Activated naive CD4-positive, alpha-beta T cell treated with anti-CD3 and anti-CD28 coated beads for 36 hours (primary cell): ENCODE measurements at regions not wholly inside any gene's neighbourhood (a gene's known extent, or its start where the extent isn't known, plus 50 kb on each side); places are given as distances from the start of the nearest gene placed in this dataset.
"Not testable (repeated sequence)": the region's sequence is repeated elsewhere in the genome, so short reads cannot be mapped to it uniquely, and the experiment has no call there.

Source experiments
- CTCF ChIA-PET: fragments of 350-600 bp; sonication (Branson Sonifier 250); formaldehyde crosslinking; loops from one replicate; lab custom pipeline; 2021; ENCODE audit warnings: antibody characterized with exemption; lab: Charles Lee
- DNase-seq: peaks from one replicate; pipeline ENCODE4 v3.0.0-alpha.2; 2020
- H3K27ac Mint-ChIP-seq: one replicate; pipeline ENCODE4 v1.8.0; 2021; ENCODE audit warnings: mild to moderate bottlenecking, mixed read lengths
- H3K27me3 Mint-ChIP-seq: one replicate; pipeline ENCODE4 v1.8.0; 2021; ENCODE audit warnings: low read depth, mixed read lengths
- H3K36me3 Mint-ChIP-seq: one replicate; pipeline ENCODE4 v1.8.0; 2021; ENCODE audit warnings: low read depth, mixed read lengths
- H3K4me1 Mint-ChIP-seq: one replicate; pipeline ENCODE4 v1.8.0; 2021; ENCODE audit warnings: low read depth, mixed read lengths
- H3K4me3 Mint-ChIP-seq: one replicate; pipeline ENCODE4 v1.8.0; 2021; ENCODE audit warnings: mild to moderate bottlenecking, moderate library complexity, mixed read lengths
- H3K9me3 Mint-ChIP-seq: one replicate; pipeline ENCODE4 v1.8.0; 2021; ENCODE audit warnings: mixed read lengths
- intact Hi-C: fragments of 100-400 bp; cut with micrococcal nuclease; formaldehyde crosslinking; loops from one replicate; pipeline ENCODE4 v1.15.1; 2023

- no peaks in the 10 kb centered on the region for H3K9me3 Mint-ChIP-seq
- intact Hi-C loops = no loop called here
- no peaks in the 10 kb centered on the region for H3K27me3 Mint-ChIP-seq
- no peak for DNase-seq
- H3K36me3 Mint-ChIP-seq = no peaks in the 10 kb centered on the region
- no peak overlapping the region for H3K4me3 Mint-ChIP-seq
- no peaks in the 10 kb centered on the region for H3K4me1 Mint-ChIP-seq
- H3K27ac Mint-ChIP-seq = no peak overlapping the region
- CTCF ChIA-PET = no interaction called here
Measured at GRCh38 chr2:41170589-41170988, 718.7 kb upstream of the SLC8A1 start.

DNA sequence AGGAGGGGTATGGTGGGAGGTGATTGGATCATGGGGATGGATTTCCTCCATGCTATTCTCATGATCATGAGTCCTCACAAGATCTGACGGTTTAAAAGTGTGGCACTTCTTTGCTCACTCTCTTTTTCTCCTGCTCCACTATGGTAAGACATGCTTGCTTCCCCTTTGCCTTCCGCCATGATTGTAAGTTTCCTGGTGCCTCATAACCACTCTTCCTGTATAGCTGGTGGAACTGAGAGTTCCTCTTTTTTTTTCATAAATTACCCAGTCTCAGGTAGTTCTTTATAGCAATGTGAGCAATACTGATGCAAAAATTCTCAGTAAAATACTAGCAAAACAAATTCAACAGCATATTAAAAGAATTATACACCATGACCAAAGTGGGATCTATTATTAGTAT, 728.5 kb upstream of the SLC8A1 start:
- H3K4me3 Mint-ChIP-seq = no peak overlapping the region
- no peak for DNase-seq
- H3K4me1 Mint-ChIP-seq = no peaks in the 10 kb centered on the region
- H3K27ac Mint-ChIP-seq = no peak overlapping the region
- no peaks in the 10 kb centered on the region for H3K36me3 Mint-ChIP-seq
- CTCF ChIA-PET = no interaction called here
- peaks cover 9% of the 10 kb centered on the region for H3K9me3 Mint-ChIP-seq
- intact Hi-C loops = no loop called here
- no peaks in the 10 kb centered on the region for H3K27me3 Mint-ChIP-seq

DNA sequence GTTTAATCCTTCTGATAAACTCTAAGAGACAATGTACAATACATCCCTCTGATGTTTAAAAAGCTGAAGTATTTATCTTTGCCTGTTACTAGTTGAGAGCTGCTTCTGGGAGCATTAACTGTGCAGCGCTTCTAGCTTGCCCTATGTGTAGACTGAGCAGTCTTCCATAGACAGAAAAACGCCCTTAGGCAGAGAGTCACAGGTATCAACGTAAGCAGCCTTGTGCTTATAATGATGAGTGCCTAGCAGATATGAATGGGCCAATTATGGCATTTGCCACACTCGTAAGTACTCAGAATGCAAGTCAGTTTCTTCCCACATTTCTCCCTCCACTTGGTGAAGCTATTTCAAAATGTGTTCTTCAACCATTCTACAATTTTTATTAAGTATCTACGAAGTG, 731.1 kb upstream of the SLC8A1 start:
- no peak for DNase-seq
- H3K4me1 Mint-ChIP-seq = no peaks in the 10 kb centered on the region
- intact Hi-C loops = no loop called here
- CTCF ChIA-PET = no interaction called here
- no peaks in the 10 kb centered on the region for H3K27me3 Mint-ChIP-seq
- no peak overlapping the region for H3K27ac Mint-ChIP-seq
- H3K9me3 Mint-ChIP-seq = peaks cover 7% of the 10 kb centered on the region
- H3K36me3 Mint-ChIP-seq = no peaks in the 10 kb centered on the region
- H3K4me3 Mint-ChIP-seq = no peak overlapping the region

- CTCF ChIA-PET = no interaction called here
- Mint-ChIP-seq H3K27ac (no peak overlapping the region), H3K9me3 (no peaks in the 10 kb centered on the region), H3K4me1 (no peaks in the 10 kb centered on the region), H3K4me3 (no peak overlapping the region), H3K27me3 (no peaks in the 10 kb centered on the region), H3K36me3 (no peaks in the 10 kb centered on the region)
- no peak for DNase-seq
- intact Hi-C loops = no loop called here
Measured at GRCh38 chr2:41187376-41188122, 735.7 kb upstream of the SLC8A1 start.

DNA sequence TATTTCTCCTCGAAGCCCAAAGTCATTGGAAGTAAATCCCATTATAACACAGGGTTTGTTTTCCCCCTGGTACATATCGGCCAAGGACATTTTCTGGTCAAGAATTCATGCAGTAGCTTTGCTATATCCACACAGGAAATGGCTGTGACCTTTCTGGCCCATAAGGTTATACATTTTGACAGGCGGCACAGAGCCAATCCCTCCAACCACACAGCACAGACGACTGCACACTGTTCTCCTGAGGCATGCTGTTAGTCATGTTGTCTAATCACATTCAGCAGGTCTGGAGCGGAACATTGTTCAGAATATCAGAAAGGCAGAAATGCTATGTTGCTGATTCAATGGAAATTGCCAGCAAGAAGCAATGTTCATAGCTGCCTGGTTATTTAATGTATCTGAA, 742.3 kb upstream of the SLC8A1 start:
- no peak overlapping the region for H3K4me3 Mint-ChIP-seq
- no peak overlapping the region for H3K27ac Mint-ChIP-seq
- intact Hi-C loops = no loop called here
- H3K27me3 Mint-ChIP-seq = no peaks in the 10 kb centered on the region
- CTCF ChIA-PET = no interaction called here
- H3K9me3 Mint-ChIP-seq = peaks cover 1% of the 10 kb centered on the region
- H3K4me1 Mint-ChIP-seq = no peaks in the 10 kb centered on the region
- H3K36me3 Mint-ChIP-seq = no peaks in the 10 kb centered on the region
- no peak for DNase-seq

- DNase-seq = no peak
- Mint-ChIP-seq H3K27ac (no peak overlapping the region), H3K9me3 (peaks cover 1% of the 10 kb centered on the region), H3K27me3 (no peaks in the 10 kb centered on the region), H3K4me3 (no peak overlapping the region), H3K4me1 (no peaks in the 10 kb centered on the region), H3K36me3 (no peaks in the 10 kb centered on the region)
- CTCF ChIA-PET = no interaction called here
- intact Hi-C loops = no loop called here
Measured at GRCh38 chr2:41197781-41198180, 745.9 kb upstream of the SLC8A1 start.

DNA sequence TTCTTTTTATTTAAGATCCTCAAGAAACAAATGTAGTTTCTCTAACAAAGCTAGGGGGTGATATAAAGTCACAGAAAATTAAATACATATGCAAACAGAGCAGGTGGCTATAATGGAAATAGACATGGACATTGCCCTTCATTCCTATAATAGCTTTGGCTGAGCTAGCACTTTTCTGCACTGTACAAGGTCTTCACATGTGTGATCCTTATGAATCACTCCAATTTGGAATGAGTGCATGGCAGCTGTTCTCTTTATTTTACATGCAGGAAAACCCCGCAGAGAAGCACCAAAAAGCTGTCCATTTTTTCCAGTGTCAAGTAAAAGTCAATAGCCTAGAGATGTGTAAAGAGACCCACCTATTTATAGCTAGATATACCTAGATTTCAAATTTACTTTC, 747.4 kb upstream of the SLC8A1 start:
- no peak for DNase-seq
- CTCF ChIA-PET = no interaction called here
- Mint-ChIP-seq H3K27me3 (no peaks in the 10 kb centered on the region), H3K36me3 (no peaks in the 10 kb centered on the region), H3K9me3 (peaks cover 1% of the 10 kb centered on the region), H3K4me1 (no peaks in the 10 kb centered on the region), H3K27ac (no peak overlapping the region), H3K4me3 (no peak overlapping the region)
- intact Hi-C loops = no loop called here

- no peak for DNase-seq
- Mint-ChIP-seq H3K9me3 (peaks cover 2% of the 10 kb centered on the region), H3K36me3 (no peaks in the 10 kb centered on the region), H3K4me3 (no peak overlapping the region), H3K27me3 (no peaks in the 10 kb centered on the region), H3K4me1 (no peaks in the 10 kb centered on the region), H3K27ac (no peak overlapping the region)
- CTCF ChIA-PET = no interaction called here
- intact Hi-C loops = no loop called here
Measured at GRCh38 chr2:41204315-41204714, 752.4 kb upstream of the SLC8A1 start.

DNA sequence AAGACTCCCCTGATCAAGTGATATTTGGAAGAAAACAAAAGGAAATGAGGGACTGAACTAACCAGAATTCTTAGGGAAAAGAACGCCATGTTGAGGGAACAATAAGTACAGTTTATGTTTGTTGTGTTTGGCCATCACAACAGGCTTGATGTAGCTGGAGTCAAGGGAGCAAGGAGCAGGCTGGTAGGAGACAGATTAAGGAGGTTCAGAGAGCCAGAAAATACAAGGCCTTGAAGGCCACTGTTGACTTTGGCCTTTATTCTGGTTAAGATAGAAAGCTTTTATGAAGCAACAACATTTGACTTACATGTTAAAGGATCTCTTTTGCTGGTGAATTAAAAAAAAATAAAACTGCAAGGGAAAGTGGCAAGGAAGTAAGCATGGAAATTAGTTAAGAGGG, 754.1 kb upstream of the SLC8A1 start:
- Mint-ChIP-seq H3K9me3 (peaks cover 5% of the 10 kb centered on the region), H3K4me1 (no peaks in the 10 kb centered on the region), H3K4me3 (no peak overlapping the region), H3K27me3 (no peaks in the 10 kb centered on the region), H3K27ac (no peak overlapping the region), H3K36me3 (no peaks in the 10 kb centered on the region)
- CTCF ChIA-PET = no interaction called here
- DNase-seq = no peak
- intact Hi-C loops = no loop called here

- CTCF ChIA-PET = no interaction called here
- no peak overlapping the region for H3K27ac Mint-ChIP-seq
- no peaks in the 10 kb centered on the region for H3K36me3 Mint-ChIP-seq
- no peaks in the 10 kb centered on the region for H3K27me3 Mint-ChIP-seq
- intact Hi-C loops = no loop called here
- peaks cover 5% of the 10 kb centered on the region for H3K9me3 Mint-ChIP-seq
- no peaks in the 10 kb centered on the region for H3K4me1 Mint-ChIP-seq
- no peak for DNase-seq
- H3K4me3 Mint-ChIP-seq = no peak overlapping the region
Measured at GRCh38 chr2:41207578-41207977, 755.7 kb upstream of the SLC8A1 start.

DNA sequence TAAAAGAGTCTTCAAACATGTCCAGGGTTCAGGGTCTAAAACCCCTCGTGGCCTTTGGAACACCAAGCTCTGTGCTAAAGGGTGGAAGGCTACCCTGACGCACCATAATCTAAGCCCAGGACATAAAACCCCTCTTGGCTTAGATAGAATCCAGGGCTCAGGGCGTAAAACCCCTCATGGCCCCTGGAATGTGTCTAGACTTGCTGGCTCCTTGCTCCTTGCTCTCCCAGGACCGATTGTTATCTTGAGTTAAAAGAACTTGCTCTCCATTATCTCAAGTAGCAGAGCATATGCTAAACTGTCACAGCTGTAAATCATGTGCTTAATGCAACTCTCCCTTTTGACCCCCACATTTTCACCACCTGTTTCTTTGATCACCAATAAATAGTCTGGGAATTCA, 758.1 kb upstream of the SLC8A1 start:
- DNase-seq, H3K4me3 Mint-ChIP-seq, H3K27ac Mint-ChIP-seq, H3K36me3 Mint-ChIP-seq, H3K9me3 Mint-ChIP-seq, H3K27me3 Mint-ChIP-seq, intact Hi-C loops, H3K4me1 Mint-ChIP-seq: not testable (repeated sequence)
- CTCF ChIA-PET = interaction anchor here (0.7 kb wide), 1 partner anchor 760 kb away, joined by 3 read pairs; no protein-coding TSS in a partner anchor

DNA sequence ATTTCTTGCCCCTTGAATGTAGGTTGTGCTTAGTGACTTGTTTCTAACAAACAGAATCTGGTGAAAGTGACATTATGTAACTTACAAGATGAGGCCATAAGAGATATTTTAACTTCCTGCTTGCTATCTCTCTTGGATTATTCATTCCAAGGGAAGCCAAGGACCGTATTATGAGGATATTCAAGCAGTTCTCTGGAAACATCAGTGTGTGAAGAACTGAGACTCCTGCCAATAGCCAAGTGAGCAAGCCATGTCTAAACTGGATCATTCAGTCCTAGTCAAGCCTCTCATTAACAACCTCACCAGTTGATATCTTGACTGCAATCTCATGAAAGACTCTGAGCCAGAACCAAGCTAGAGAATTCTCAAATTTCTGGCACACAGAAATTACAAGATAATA, 765.1 kb upstream of the SLC8A1 start:
- Mint-ChIP-seq H3K4me1 (no peaks in the 10 kb centered on the region), H3K9me3 (peaks cover 5% of the 10 kb centered on the region), H3K27ac (no peak overlapping the region), H3K27me3 (no peaks in the 10 kb centered on the region), H3K36me3 (no peaks in the 10 kb centered on the region), H3K4me3 (no peak overlapping the region)
- intact Hi-C loops = no loop called here
- CTCF ChIA-PET = no interaction called here
- DNase-seq = no peak

GRCh38 chr2:41222593-41222992, 770.7 kb upstream of the SLC8A1 start:
- intact Hi-C loops = no loop called here
- CTCF ChIA-PET = no interaction called here
- Mint-ChIP-seq H3K27ac (no peak overlapping the region), H3K27me3 (no peaks in the 10 kb centered on the region), H3K4me3 (no peak overlapping the region), H3K9me3 (peaks cover 2% of the 10 kb centered on the region), H3K4me1 (no peaks in the 10 kb centered on the region), H3K36me3 (no peaks in the 10 kb centered on the region)
- DNase-seq = no peak
